WTC11 (cell line): ENCODE measurements at regions not wholly inside any gene's neighbourhood (a gene's known extent, or its start where the extent isn't known, plus 50 kb on each side); places are given as distances from the start of the nearest gene placed in this dataset.
A peak's percentile ranks its signal among the peaks of the same experiment; 100 is the strongest.

ENCODE experiments used
- ATAC-seq: fragments of 200-7000 bp; cut with Tn5 transposase; 2 replicates; pipeline ENCODE4 v1.10.0; 2021; ENCODE audit warnings: mild to moderate bottlenecking, moderate library complexity
- CTCF ChIA-PET: fragments of 300-600 bp; sonication (Branson Sonifier 250); formaldehyde crosslinking; loops from one replicate; lab custom pipeline; 2021; ENCODE audit warnings: antibody characterized with exemption; lab: Charles Lee
- POLR2A ChIA-PET: fragments of 350-600 bp; sonication (Branson Sonifier 250); formaldehyde crosslinking; loops from one replicate; lab custom pipeline; 2021; ENCODE audit warnings: antibody characterized with exemption; lab: Charles Lee
- DNase-seq: peaks from one replicate; pipeline ENCODE4 v3.0.0; 2021; ENCODE audit warnings: low spot score
- H3K27ac Mint-ChIP-seq: 2 replicates; pipeline ENCODE4 v1.8.0; 2021; ENCODE audit warnings: mixed read lengths
- H3K27me3 Mint-ChIP-seq: 2 replicates; pipeline ENCODE4 v1.8.0; 2021; ENCODE audit warnings: low read depth, mild to moderate bottlenecking, moderate library complexity, mixed read lengths
- H3K36me3 Mint-ChIP-seq: 2 replicates; pipeline ENCODE4 v1.8.0; 2021; ENCODE audit warnings: mixed read lengths
- H3K4me1 Mint-ChIP-seq: 2 replicates; pipeline ENCODE4 v1.8.0; 2022; ENCODE audit warnings: mixed read lengths
- H3K4me3 Mint-ChIP-seq: 2 replicates; pipeline ENCODE4 v1.8.0; 2021; ENCODE audit warnings: mild to moderate bottlenecking, moderate library complexity, mixed read lengths
- H3K9me3 Mint-ChIP-seq: 2 replicates; pipeline ENCODE4 v1.8.0; 2021; ENCODE audit warnings: mixed read lengths
- ATF2 ChIP-seq: sonication (generic); formaldehyde crosslinking; IDR thresholded peaks from 2 replicates; pipeline ENCODE4 v1.8.1; 2022; ENCODE audit warnings: low read depth, missing genetic modification reagents, borderline replicate concordance
- CTCF ChIP-seq: fragments of 200-600 bp; IDR thresholded peaks from 2 replicates; pipeline ENCODE4 v1.8.0; 2022; ENCODE audit warnings: antibody characterized with exemption
- ELF4 ChIP-seq: sonication (generic); formaldehyde crosslinking; IDR thresholded peaks from 2 replicates; pipeline ENCODE4 v1.8.1; 2022; ENCODE audit warnings: low read depth, mild to moderate bottlenecking, moderate library complexity, missing genetic modification reagents
- EMX1 ChIP-seq: fragments of 250-450 bp; sonication (Bioruptor Pico); IDR thresholded peaks from 2 replicates; pipeline ENCODE4 v1.8.0; 2021; ENCODE audit warnings: mild to moderate bottlenecking
- ETV6 ChIP-seq: sonication (generic); formaldehyde crosslinking; IDR thresholded peaks from 2 replicates; pipeline ENCODE4 v1.8.1; 2022; ENCODE audit warnings: mild to moderate bottlenecking, missing genetic modification reagents
- OVOL2 ChIP-seq: fragments of 250-450 bp; sonication (Bioruptor Pico); IDR thresholded peaks from 2 replicates; pipeline ENCODE4 v1.9.0; 2021; ENCODE audit warnings: mild to moderate bottlenecking, borderline replicate concordance
- PRRX2 ChIP-seq: fragments of 250-450 bp; sonication (Bioruptor Pico); IDR thresholded peaks from 2 replicates; pipeline ENCODE4 v1.8.0; 2021; ENCODE audit warnings: mild to moderate bottlenecking
- STAT6 ChIP-seq: sonication (generic); formaldehyde crosslinking; conservative IDR thresholded peaks from 2 replicates; pipeline ENCODE4 v1.8.1; 2023; ENCODE audit warnings: mild to moderate bottlenecking, low read depth, missing genetic modification reagents, moderate library complexity
- USF1 ChIP-seq: sonication (generic); formaldehyde crosslinking; IDR thresholded peaks from 2 replicates; pipeline ENCODE4 v1.8.0; 2022; ENCODE audit warnings: mild to moderate bottlenecking, missing genetic modification reagents
- ZNF317 ChIP-seq: sonication (generic); formaldehyde crosslinking; IDR thresholded peaks from 2 replicates; pipeline ENCODE4 v1.8.1; 2023; ENCODE audit warnings: low read depth, mild to moderate bottlenecking, moderate library complexity, missing genetic modification reagents, borderline replicate concordance
- ZNF425 ChIP-seq: fragments of 250-450 bp; sonication (Bioruptor Pico); conservative IDR thresholded peaks from 2 replicates; pipeline ENCODE4 v1.9.0; 2021; ENCODE audit warnings: mild to moderate bottlenecking
- ZNF512 ChIP-seq: sonication (generic); formaldehyde crosslinking; IDR thresholded peaks from 2 replicates; pipeline ENCODE4 v1.8.1; 2022; ENCODE audit warnings: missing genetic modification reagents, borderline replicate concordance

GRCh38 chr6:51349857-51350256 is 531.2 kb downstream of the TFAP2B start (continued):
- no peak for TF ChIP-seq CTCF
- TF ChIP-seq USF1 (CRISPR knock-in tag): no peak
- no peak for TF ChIP-seq STAT6 (CRISPR knock-in tag)
- no peak for TF ChIP-seq ATF2 (CRISPR knock-in tag)
- no peak for TF ChIP-seq ZNF317 (CRISPR knock-in tag)
- TF ChIP-seq EMX1: no peak
- TF ChIP-seq PRRX2: no peak
- no peak for TF ChIP-seq ETV6 (CRISPR knock-in tag)
- TF ChIP-seq ZNF512 (CRISPR knock-in tag): no peak
- no peak for TF ChIP-seq OVOL2 (CRISPR knock-in tag)
- no peak for TF ChIP-seq ELF4

GRCh38 chr6:51350308-51350904 is 531.7 kb downstream of the TFAP2B start:
- Mint-ChIP-seq H3K36me3 (no peaks in the 10 kb centered on the region), H3K9me3 (peaks cover 12% of the 10 kb centered on the region), H3K27ac (no peak overlapping the region), H3K27me3 (no peaks in the 10 kb centered on the region), H3K4me3 (no peak overlapping the region), H3K4me1 (no peaks in the 10 kb centered on the region)
- DNase-seq (no peak), ATAC-seq (no peak)
- POLR2A ChIA-PET: no interaction called here
- CTCF ChIA-PET: interaction anchor here (0.9 to 1.4 kb wide), 6 partner anchors 13 to 533 kb away, joined by 3 to 4 read pairs (median 3); no protein-coding TSS in a partner anchor
- no peak for TF ChIP-seq ZNF425 (CRISPR knock-in tag)
- peak; percentile 54 for TF ChIP-seq CTCF
